Heart left ventricle (tissue), 16 donors: ENCODE measurements at regions not wholly inside any gene's neighbourhood (a gene's known extent, or its start where the extent isn't known, plus 50 kb on each side); places are given as distances from the start of the nearest gene placed in this dataset.

Source experiments
- ATAC-seq, 4 donors: fragments of 200-7000 bp; cut with Tn5 transposase; one replicate each; pipeline ENCODE4 v1.9.1; 2020 to 2022; ENCODE audit warnings: moderate library complexity in 4 of 4, mild to moderate bottlenecking in 3 of 4, moderate number of reproducible peaks in 1 of 4
- DNase-seq, 5 donors: peaks; one replicate each; pipeline ENCODE4 v3.0.0-alpha.2; 2020
- H3K27ac ChIP-seq, 12 donors: fragments of 200-600 bp; sonication (generic) in 4 of 12; one replicate each; pipeline versions ENCODE4 v1.5.0 to v1.8.0; 2016 to 2022; ENCODE audit warnings: mild to moderate bottlenecking in 2 of 12
- H3K27me3 ChIP-seq, 9 donors: fragments of 200-600 bp; sonication (generic) in 2 of 9; one replicate each; pipeline versions ENCODE4 v1.5.1 to v1.8.0; 2016 to 2022; ENCODE audit warnings: mild to moderate bottlenecking in 3 of 9
- H3K36me3 ChIP-seq, 9 donors: fragments of 200-600 bp; sonication (generic) in 2 of 9; one replicate each; pipeline versions ENCODE4 v1.5.0 to v1.8.0; 2018 to 2022; ENCODE audit warnings: mild to moderate bottlenecking in 2 of 9
- H3K4me1 ChIP-seq, 12 donors: fragments of 200-600 bp; sonication (generic) in 4 of 12; one replicate each; pipeline versions ENCODE4 v1.5.0 to v1.8.0; 2016 to 2022; ENCODE audit warnings: mild to moderate bottlenecking in 3 of 12
- H3K4me3 ChIP-seq, 12 donors: fragments of 200-600 bp; sonication (generic) in 4 of 12; one replicate each; pipeline versions ENCODE4 v1.5.0 to v1.8.0; 2017 to 2022; ENCODE audit warnings: mild to moderate bottlenecking in 9 of 12, moderate library complexity in 4 of 12
- H3K9me3 ChIP-seq, 12 donors: fragments of 200-600 bp; sonication (generic) in 4 of 12; one replicate each; pipeline versions ENCODE4 v1.5.0 to v1.8.0; 2016 to 2022; ENCODE audit warnings: mild to moderate bottlenecking in 1 of 12
- CTCF ChIP-seq, 12 donors: fragments of 200-600 bp; sonication (generic) in 4 of 12; IDR thresholded peaks; one replicate each; pipeline versions ENCODE4 v1.5.0 to v1.8.0; 2018 to 2022; ENCODE audit warnings: antibody characterized with exemption in 12 of 12, mild to moderate bottlenecking in 5 of 12
- POLR2A ChIP-seq, 2 donors: fragments of 450-650 bp; IDR thresholded peaks; one replicate each; pipeline ENCODE4 v1.6.1; 2017; ENCODE audit warnings: antibody characterized with exemption in 2 of 2, mild to moderate bottlenecking in 2 of 2, moderate library complexity in 2 of 2
- WGBS, 4 donors: extraction: QIAGEN DNeasy Blood & Tissue Kit in 2 of 4; methylation state at CpG; one replicate each; pipeline versions ENCODE4 v1.1.5 to v1.1.7; 2013 to 2018; 5-methylcytosine and 5-hydroxymethylcytosine counted together
- intact Hi-C, 10 donors: fragments of 100-400 bp; cut with DNase I; formaldehyde crosslinking; loops; one replicate each; pipeline versions ENCODE4 v1.11.1 to v1.14.2; 2022
- donor health status: ischemic (EF 13 %, LVEDD 7.1; RV severe dilation, severe dysfunction).
- donor health status: healthy with polysubstance abuse.
- donor health status: DM: no; HTN: yes; CAD: no.
- donor health status: DM: no; HTN: no; CAD: no.
- donor health status: ischemic (EF 25% LVEDD 6.9; RV normal size, moderate dysfunction).
- donor health status: ischemic (EF 25% LVEDD 5.7; RV mildly dilated, moderate dysfunction).
- donor health status: healthy.
- donor health status: DM: yes; HTN: yes; CAD: no.
- donor health status: ischemic (EF 35%, LVEDD 5.7; RV mildly dilated, moderate dysfunction).
- donor health status: nonischemic (EF 11% LVEDD 7.7; RV severe dilation, severe dysfunction).
- donor health status: DM: yes; HTN: yes; CAD: no.
- donor health status: PGD.
- donor health status: ischemic (EF 29% LVEDD 5.4; RV normal size, mild dysfunction).
- donor health status: nonischemic (EF 23%, LVEDD 6.1; RV moderate dilation, normal function).

- no peak for ATAC-seq
- H3K27me3 ChIP-seq, result no peaks in the 10 kb centered on the region
- intact Hi-C loops, result no loop called here
- no peaks in the 10 kb centered on the region for H3K4me1 ChIP-seq
- no peaks in the 10 kb centered on the region for H3K9me3 ChIP-seq
- 80 to 88% (median 87%) methylated on average over 3 of the region's 3 CpGs for WGBS, 4 donors
- no peak overlapping the region for H3K4me3 ChIP-seq
- no peaks in the 10 kb centered on the region for H3K36me3 ChIP-seq
- no peak for TF ChIP-seq POLR2A (IDR thresholded peaks at IDR 0.05)
- TF ChIP-seq CTCF (IDR thresholded peaks at IDR 0.05), result no peak
- no peak overlapping the region for H3K27ac ChIP-seq
- DNase-seq, result no peak
These were observed 396.3 kb downstream of the CBLN2 start for GRCh38 chr18:72147830-72148229.

- Histone ChIP-seq H3K9me3 (peaks cover 0 to 9% (median 0%) of the 10 kb centered on the region in 12 donors), H3K36me3 (no peaks in the 10 kb centered on the region), H3K4me3 (no peak overlapping the region), H3K27ac (no peak overlapping the region), H3K27me3 (no peaks in the 10 kb centered on the region), H3K4me1 (no peaks in the 10 kb centered on the region)
- TF ChIP-seq POLR2A (IDR thresholded peaks at IDR 0.05) (no peak), CTCF (IDR thresholded peaks at IDR 0.05) (no peak)
- DNase-seq (no peak), ATAC-seq (no peak)
- intact Hi-C loops, result no loop called here
- 65 to 75% (median 66%) methylated on average over 8 of the region's 8 CpGs for WGBS, 4 donors
These were observed 404.1 kb downstream of the CBLN2 start for GRCh38 chr18:72140007-72140406.

- Histone ChIP-seq H3K27ac (no peak overlapping the region), H3K36me3 (no peaks in the 10 kb centered on the region), H3K9me3 (peaks cover 0 to 6% (median 0%) of the 10 kb centered on the region in 12 donors), H3K4me1 (no peaks in the 10 kb centered on the region), H3K4me3 (no peak overlapping the region), H3K27me3 (no peaks in the 10 kb centered on the region)
- no peak for ATAC-seq
- intact Hi-C loops, result no loop called here
- TF ChIP-seq POLR2A (IDR thresholded peaks at IDR 0.05), result no peak
- 61 to 76% (median 67%) methylated on average over 1 of the region's 1 CpG for WGBS, 4 donors
- no peak for DNase-seq
These were observed 415.5 kb downstream of the CBLN2 start for GRCh38 chr18:72128649-72129048.

GRCh38 chr18:72122103-72122502 is 422.0 kb downstream of the CBLN2 start:
- TF ChIP-seq CTCF (IDR thresholded peaks at IDR 0.05) (no peak), POLR2A (IDR thresholded peaks at IDR 0.05) (no peak)

GRCh38 chr18:72119082-72119481 is 425.1 kb downstream of the CBLN2 start:
- peaks cover 0 to 2% (median 0%) of the 10 kb centered on the region in 12 donors for H3K9me3 ChIP-seq
- H3K36me3 ChIP-seq, result no peaks in the 10 kb centered on the region
- ATAC-seq, result no peak
- H3K4me1 ChIP-seq, result no peaks in the 10 kb centered on the region
- H3K4me3 ChIP-seq, result no peak overlapping the region
- TF ChIP-seq CTCF (IDR thresholded peaks at IDR 0.05), result no peak
- no peak for TF ChIP-seq POLR2A (IDR thresholded peaks at IDR 0.05)
- DNase-seq, result no peak
- no peak overlapping the region for H3K27ac ChIP-seq
- intact Hi-C loops, result no loop called here
- H3K27me3 ChIP-seq, result no peaks in the 10 kb centered on the region
- WGBS, 4 donors, result 81 to 88% (median 84%) methylated on average over 7 of the region's 7 CpGs

More at GRCh38 chr18:72122103-72122502, 422.0 kb downstream of the CBLN2 start:
- H3K27ac ChIP-seq, result no peak overlapping the region
- no peak overlapping the region for H3K4me3 ChIP-seq
- peaks cover 0 to 3% (median 0%) of the 10 kb centered on the region in 12 donors for H3K9me3 ChIP-seq
- no peaks in the 10 kb centered on the region for H3K4me1 ChIP-seq
- DNase-seq (no peak), ATAC-seq (no peak)
- no peaks in the 10 kb centered on the region for H3K27me3 ChIP-seq
- intact Hi-C loops, result no loop called here
- H3K36me3 ChIP-seq, result no peaks in the 10 kb centered on the region
